PFSK-1 (cell line): ENCODE measurements at regions not wholly inside any gene's neighbourhood (a gene's known extent, or its start where the extent isn't known, plus 50 kb on each side); places are given as distances from the start of the nearest gene placed in this dataset.

Source experiments
- POLR2AphosphoS5 ChIP-seq: IDR thresholded peaks from 2 replicates; pipeline ENCODE4 v1.6.1; 2012; ENCODE audit warnings: low read depth, mild to moderate bottlenecking, control low read depth, low read length, moderate library complexity
- SIN3A ChIP-seq: IDR thresholded peaks from 2 replicates; pipeline ENCODE4 v1.6.1; 2012; ENCODE audit warnings: mild to moderate bottlenecking, low read length, moderate library complexity, borderline replicate concordance; ENCODE audit not compliant: insufficient read depth
- TAF1 ChIP-seq: IDR thresholded peaks from 2 replicates; pipeline ENCODE4 v1.6.1; 2012; ENCODE audit warnings: low read length, control low read depth, borderline replicate concordance; ENCODE audit not compliant: insufficient read depth
- TF ChIP-seq, protein P1 (sequence below), 2 experiments: IDR thresholded peaks; 2 replicates each; pipeline versions ENCODE4 v1.6.1 to v1.8.0; 2011 to 2012; ENCODE audit warnings: low read depth in 2 of 2, low read length in 2 of 2, control low read depth in 1 of 2, inconsistent platforms in 1 of 2, mild to moderate bottlenecking in 1 of 2, moderate library complexity in 1 of 2; ENCODE audit not compliant: insufficient read depth in 1 of 2

DNA sequence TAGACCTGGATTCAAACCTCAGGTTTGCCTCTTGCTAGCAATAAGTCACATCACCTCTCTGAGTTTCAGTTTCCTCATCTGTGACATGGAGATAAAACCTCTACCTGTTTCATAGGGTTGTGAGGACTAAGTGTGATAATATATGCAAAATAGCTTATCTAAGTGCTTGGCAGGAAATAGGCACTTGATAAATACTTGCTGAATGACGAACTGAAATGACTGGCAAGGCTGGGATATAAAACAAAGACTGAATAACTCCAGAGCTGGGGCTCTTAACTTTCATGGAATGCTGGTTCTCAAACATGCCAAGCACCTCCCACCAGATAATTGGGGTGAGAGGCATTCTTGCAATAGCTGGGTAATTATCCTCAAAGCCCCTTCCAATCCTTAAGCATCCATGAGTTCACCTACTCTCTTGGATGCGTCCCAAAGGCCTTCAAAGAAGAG, 87.6 kb downstream of the ADRB2 start:
- no peak for TF ChIP-seq POLR2AphosphoS5
- no peak for TF ChIP-seq TAF1
- TF ChIP-seq SIN3A = no peak
- TF ChIP-seq, protein P1, sequence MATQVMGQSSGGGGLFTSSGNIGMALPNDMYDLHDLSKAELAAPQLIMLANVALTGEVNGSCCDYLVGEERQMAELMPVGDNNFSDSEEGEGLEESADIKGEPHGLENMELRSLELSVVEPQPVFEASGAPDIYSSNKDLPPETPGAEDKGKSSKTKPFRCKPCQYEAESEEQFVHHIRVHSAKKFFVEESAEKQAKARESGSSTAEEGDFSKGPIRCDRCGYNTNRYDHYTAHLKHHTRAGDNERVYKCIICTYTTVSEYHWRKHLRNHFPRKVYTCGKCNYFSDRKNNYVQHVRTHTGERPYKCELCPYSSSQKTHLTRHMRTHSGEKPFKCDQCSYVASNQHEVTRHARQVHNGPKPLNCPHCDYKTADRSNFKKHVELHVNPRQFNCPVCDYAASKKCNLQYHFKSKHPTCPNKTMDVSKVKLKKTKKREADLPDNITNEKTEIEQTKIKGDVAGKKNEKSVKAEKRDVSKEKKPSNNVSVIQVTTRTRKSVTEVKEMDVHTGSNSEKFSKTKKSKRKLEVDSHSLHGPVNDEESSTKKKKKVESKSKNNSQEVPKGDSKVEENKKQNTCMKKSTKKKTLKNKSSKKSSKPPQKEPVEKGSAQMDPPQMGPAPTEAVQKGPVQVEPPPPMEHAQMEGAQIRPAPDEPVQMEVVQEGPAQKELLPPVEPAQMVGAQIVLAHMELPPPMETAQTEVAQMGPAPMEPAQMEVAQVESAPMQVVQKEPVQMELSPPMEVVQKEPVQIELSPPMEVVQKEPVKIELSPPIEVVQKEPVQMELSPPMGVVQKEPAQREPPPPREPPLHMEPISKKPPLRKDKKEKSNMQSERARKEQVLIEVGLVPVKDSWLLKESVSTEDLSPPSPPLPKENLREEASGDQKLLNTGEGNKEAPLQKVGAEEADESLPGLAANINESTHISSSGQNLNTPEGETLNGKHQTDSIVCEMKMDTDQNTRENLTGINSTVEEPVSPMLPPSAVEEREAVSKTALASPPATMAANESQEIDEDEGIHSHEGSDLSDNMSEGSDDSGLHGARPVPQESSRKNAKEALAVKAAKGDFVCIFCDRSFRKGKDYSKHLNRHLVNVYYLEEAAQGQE (IDR thresholded peaks at IDR 0.05; ENCODE audit: insufficient read depth in 1 of 2, low read depth in 2 of 2, low read length in 2 of 2) = no peak
